GM13977 (cell line): ENCODE measurements at regions not wholly inside any gene's neighbourhood (a gene's known extent, or its start where the extent isn't known, plus 50 kb on each side); places are given as distances from the start of the nearest gene placed in this dataset.
A peak's percentile ranks its signal among the peaks of the same experiment; 100 is the strongest.

Experiments used
- DNase-seq: peaks from one replicate; pipeline ENCODE4 v3.0.0; 2012; ENCODE audit warnings: low spot score
- in situ Hi-C: fragments of 300-500 bp; cut with MboI; formaldehyde crosslinking; loops from one replicate; pipeline ENCODE4 v1.12.0; 2022; ENCODE audit warnings: low sequenced_read_pairs, low pct_unique_long_range_greater_than_20kb, mixed read lengths, inconsistent platforms; ENCODE audit not compliant: unreplicated experiment
- TF ChIP-seq, protein P1 (sequence below): IDR thresholded peaks from 2 replicates; pipeline ENCODE4 v1.5.1; 2012; ENCODE audit warnings: mild to moderate bottlenecking, control low read depth; ENCODE audit not compliant: insufficient read depth; ENCODE audit errors: extremely low read depth, missing control alignments

DNA sequence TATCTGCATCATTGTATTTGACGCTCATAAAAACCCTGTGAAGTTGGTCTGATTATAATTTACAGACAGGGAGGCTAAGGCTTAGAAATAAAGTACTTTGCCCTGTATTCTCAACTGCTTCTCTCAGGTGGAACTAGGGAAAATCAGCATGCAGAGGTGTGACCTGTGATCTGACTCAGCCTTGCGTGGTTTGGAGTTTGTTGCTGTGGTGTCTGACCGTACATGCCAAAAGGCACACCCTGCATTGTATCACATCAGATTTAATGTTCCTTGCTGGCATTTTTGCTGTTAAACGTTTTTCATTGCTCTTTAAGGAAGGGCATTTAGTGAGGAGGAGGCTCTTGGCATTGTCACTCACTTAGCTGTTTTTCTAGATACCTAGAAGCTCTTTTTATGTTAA lies 58.8 kb upstream of the C1QTNF9B start:
- in situ Hi-C loops: no loop called here
- DNase-seq: no peak
- TF ChIP-seq, protein P1, sequence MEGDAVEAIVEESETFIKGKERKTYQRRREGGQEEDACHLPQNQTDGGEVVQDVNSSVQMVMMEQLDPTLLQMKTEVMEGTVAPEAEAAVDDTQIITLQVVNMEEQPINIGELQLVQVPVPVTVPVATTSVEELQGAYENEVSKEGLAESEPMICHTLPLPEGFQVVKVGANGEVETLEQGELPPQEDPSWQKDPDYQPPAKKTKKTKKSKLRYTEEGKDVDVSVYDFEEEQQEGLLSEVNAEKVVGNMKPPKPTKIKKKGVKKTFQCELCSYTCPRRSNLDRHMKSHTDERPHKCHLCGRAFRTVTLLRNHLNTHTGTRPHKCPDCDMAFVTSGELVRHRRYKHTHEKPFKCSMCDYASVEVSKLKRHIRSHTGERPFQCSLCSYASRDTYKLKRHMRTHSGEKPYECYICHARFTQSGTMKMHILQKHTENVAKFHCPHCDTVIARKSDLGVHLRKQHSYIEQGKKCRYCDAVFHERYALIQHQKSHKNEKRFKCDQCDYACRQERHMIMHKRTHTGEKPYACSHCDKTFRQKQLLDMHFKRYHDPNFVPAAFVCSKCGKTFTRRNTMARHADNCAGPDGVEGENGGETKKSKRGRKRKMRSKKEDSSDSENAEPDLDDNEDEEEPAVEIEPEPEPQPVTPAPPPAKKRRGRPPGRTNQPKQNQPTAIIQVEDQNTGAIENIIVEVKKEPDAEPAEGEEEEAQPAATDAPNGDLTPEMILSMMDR: no peak

DNA sequence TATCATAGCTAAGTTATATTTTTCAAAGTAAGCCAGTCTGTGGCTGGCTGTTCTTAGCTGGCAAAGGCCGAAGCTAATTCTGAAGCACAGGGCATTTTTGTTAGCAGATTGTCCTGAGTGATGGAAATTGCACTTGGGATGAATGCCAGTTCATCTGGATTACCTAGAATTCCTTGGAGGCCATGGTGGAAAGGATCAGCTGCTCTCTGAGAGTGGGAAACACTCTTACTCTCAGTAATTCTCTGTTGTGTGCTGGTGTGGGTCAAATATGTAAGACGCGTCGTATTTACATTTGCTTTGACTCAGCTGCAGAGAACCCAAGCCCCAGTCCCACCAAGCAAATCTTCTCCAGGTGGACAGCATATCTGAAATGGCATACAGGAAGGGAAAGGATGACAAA lies 60.7 kb upstream of the C1QTNF9B start:
- TF ChIP-seq, protein P1: no peak
- in situ Hi-C loops: no loop called here
- DNase-seq: no peak

DNA sequence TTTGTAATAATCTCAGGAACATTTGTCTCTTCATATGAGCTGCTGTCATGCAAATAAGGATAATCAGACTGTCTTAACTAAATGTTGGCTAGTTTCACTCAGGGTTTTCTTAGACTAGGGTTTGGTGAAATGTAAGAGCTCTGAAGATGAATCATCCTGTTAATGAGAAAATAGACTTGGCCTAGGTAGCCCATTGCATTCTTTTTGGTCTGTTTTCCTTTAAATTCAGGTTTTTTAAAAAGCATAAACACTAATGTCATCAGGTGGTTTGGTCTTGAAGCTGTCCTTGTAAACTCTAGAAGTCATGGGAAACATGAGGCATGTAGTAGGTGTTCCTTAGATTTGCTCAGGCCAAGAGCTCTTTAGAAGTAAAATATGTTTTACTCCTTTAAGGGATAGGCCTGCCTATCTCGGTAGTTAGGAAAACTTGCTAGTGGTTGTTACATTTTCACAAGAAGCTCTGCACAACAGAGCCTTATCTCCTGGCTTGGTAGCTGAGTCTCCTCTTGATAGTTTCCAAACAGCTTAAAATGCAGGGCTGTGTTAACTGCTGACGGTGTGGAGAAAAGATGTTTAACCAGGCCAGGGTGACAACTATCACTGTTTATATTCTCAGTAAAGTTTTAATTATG lies 62.0 kb upstream of the C1QTNF9B start:
- in situ Hi-C loops: no loop called here
- TF ChIP-seq, protein P1: no peak
- no peak for DNase-seq

DNA sequence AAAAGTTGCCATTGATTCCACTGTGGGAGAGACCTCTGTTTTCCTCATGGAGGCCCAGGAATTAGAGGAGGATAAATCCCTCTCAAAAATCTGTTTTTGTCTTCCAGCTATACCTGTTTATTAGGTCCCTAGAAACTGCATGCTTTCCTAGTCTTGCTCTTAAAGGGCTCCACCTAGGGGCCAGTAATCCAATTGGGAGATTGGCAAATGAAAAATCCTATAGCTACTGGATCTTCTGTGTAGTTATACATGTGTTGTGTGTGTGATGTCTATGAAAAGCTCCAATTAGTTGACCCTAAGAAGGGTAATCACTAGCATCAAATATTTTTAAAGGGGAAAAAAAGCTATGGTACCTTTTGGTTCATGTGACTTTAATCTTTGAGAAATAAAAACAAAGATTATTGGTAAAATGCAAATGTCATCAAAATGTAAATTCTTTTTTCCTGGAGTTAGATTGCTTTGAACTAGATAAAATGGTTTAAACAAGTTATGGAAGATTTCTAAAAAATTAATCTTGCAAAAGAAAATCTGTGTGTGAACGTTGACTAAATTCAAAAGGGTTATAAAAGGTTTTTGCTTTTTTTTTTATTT lies 63.4 kb upstream of the C1QTNF9B start:
- TF ChIP-seq, protein P1: peak; percentile 48
- in situ Hi-C loops: no loop called here
- no peak for DNase-seq

DNA sequence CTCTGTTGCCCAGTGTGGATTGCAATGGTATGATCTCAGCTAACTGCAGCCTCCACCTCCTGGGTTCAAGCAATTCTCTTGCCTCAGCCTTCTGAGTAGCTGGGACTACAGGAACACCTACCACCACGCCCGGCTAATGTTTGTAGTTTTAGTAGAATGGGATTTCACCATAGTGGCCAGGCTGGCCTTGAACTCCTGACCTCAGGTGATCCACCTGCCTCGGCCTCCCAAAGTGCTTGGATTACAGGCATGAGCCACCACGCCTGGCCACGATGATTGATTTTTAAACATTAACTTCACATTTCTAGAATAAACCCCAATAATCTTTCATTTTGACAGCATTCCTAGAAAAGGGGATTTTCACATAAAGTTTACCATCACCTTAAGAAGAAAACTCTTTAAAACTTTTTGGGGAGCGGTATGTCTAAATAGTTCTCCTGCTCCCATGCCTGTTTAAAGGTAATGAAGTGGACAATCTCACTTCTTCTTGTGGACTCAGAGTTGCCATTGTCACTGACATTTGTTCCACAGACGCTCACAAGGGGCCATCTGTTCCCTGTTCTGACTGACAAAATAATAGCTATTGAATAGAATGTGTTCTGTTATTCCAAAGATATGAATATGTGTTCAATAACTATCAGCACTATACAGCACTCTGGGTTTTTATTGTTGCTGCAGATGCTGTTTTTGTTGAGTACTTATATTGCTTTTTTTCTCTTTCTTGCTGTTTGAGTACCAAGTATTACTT lies 66.1 kb upstream of the C1QTNF9B start:
- TF ChIP-seq, protein P1: no peak
- DNase-seq: no peak
- in situ Hi-C loops: no loop called here

DNA sequence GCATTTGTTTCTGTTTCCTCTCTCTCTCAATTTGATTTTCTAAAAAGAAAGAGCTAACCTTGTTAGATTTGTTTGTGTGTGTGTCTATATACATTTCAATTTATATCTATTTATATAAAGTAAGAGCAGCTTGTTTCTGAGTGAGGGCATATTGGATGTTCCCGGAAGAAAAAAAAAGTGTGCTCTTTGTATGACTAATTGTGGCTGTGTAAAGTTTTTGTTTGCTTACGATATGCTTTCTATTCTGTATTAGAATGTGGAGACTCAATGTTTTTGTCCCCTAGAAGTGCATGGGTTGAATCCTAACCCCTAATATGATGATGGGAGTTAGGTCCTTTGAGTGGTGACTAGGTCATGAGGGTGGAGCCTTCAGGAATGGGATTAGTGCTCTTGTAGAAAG lies 66.6 kb upstream of the C1QTNF9B start:
- TF ChIP-seq, protein P1: no peak
- in situ Hi-C loops: no loop called here
- no peak for DNase-seq
